ENCODE measurements at regions not wholly inside any gene's neighbourhood (a gene's known extent, or its start where the extent isn't known, plus 50 kb on each side); places are given as distances from the start of the nearest gene placed in this dataset.

DNA sequence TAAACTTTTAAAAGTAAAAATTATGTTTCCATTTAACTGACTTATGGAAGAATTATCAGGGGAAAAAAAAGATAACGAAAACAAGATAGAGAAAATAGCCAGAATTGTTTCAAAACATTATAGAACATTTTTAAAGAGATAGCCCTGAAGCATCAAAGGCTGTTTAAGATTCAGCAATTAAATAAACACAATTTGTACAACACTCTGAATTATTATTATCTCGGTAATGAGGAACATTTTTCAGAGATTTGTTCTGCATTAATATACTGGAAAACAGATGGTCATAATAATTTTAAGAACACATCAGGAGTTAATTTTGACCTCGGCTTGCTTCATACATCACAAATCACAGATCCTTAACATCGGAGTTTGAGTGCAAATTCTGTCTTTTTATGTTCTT lies 643.8 kb downstream of the SORCS1 start:
- no peak for DNase-seq (ENCODE audit: low spot score)

DNA sequence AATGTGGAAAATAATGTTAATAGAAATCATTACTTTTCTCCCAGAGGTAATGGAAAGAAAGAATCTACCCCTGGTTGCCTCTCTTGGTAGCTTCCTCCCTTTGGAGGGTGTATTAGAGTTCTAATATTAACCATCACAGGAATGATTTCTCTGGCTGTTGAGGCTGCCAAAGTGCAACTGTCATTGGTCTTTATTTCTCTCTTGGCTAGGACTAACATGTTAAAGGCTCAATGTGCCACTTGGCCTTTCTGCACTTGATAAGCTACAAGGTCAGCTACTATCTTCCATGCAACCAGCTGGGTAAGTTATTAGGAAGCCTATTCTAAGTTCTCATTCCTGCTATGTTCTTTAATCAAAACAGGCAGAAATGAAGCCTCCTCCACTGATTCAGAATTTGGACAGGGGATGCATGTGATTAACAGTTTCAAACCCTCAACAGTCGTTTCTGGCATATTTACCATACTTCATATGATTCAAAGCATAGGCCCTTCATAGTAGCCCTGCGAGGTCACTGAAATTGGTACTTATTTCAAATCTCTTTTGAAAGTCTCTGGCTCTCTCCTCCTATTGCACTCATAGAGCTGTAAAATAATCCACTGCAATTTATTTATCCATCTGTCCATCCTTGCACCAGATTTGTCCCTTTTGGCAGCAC lies 645.0 kb downstream of the SORCS1 start:
- DNase-seq (ENCODE audit: low spot score) = no peak

- DNase-seq (ENCODE audit: low spot score) = no peak
These were observed 649.2 kb downstream of the SORCS1 start for GRCh38 chr10:106515206-106515790.

- DNase-seq (ENCODE audit: low spot score) = no peak
These were observed 651.1 kb downstream of the SORCS1 start for GRCh38 chr10:106513352-106513771.

DNA sequence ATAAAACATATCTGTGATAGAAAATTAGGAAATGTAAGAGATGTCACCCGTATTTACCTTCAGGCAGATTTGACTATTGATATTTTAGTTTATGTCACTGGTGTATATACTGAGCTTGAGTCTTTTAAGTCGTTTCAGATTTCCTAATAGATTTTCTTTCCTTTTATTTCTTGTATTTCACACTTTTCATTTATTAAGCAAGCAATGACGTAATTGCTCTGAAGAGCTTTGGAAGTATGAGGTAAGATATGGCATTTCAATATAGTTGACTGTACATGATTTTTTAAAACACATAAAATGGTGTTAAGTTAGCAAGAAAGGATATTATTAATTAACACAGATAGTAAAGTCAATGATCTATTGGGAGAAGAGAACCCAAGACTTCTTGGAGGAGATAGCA lies 652.6 kb downstream of the SORCS1 start:
- DNase-seq (ENCODE audit: low spot score) = no peak

GRCh38 chr10:106508950-106509349 lies 655.6 kb downstream of the SORCS1 start:
- no peak for DNase-seq (ENCODE audit: low spot score)

DNA sequence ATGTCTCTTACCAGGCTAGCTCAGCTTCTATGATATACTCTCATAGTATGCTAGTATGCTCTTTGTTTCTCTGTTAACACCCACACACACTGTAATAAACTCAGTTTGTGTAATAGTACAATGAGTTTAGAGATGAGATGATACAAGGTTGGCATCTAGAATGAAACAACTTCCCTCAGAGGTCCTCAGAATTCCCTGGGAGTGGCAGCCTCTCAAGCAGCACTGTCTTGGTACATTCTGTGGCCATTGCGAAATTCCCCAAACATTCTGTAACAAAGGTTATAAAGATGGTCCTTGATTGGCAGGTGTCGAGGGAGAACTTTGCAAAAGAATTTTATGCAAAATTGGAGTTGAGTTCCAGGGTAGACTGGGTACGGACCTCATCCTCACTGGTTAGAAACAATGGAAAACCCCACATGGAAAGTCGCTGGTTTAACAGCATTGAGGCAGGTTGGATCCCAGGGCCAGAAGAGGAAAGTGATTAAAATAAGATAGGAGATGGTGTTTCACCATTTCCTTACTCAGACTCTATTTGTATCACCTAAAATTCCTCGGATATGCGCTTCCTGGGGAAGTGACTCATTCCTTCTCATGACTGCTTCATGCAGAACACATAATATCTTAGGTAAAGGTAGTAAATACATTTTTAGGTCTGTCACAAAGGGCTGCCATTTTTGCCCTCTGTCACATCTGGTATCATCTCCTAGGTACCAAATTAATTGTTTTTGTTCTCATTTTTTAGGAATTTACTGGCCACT lies 657.8 kb downstream of the SORCS1 start:
- no peak for DNase-seq (ENCODE audit: low spot score)

- DNase-seq (ENCODE audit: low spot score) = no peak
These were observed 660.0 kb downstream of the SORCS1 start for GRCh38 chr10:106504536-106504935.

- no peak for DNase-seq (ENCODE audit: low spot score)
These were observed 661.9 kb downstream of the SORCS1 start for GRCh38 chr10:106502641-106503040.

DNA sequence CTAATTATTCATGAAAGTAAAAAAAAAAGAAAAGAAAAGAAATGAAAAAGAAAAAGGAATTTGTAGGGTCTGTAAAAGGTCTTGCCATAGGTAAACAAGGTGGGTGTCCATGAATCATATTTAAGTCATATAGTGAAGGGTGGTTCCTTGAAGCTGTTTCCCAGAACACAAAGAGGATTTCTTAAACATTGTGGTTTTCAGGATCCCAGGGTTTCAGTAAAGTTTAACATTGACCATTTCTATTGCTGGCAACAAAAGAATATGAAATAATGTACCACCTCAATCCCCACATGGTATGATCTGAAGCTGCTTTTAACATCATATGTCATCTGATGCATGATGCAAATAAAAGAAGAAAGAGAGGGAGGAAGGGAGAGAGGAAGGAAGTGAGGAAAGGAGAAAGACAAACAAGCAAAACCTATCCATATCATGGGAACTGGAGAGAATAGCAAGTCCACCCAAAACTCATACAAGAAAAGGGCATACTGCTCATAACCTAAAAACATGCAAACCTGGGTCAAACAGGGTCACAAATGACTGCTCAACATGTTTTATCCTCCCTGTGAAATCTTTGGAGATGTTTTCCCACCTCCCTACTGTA lies 663.5 kb downstream of the SORCS1 start:
- no peak for DNase-seq (ENCODE audit: low spot score)

GRCh38 chr10:106500041-106500924 lies 664.2 kb downstream of the SORCS1 start:
- DNase-seq (ENCODE audit: low spot score) = no peak

DNA sequence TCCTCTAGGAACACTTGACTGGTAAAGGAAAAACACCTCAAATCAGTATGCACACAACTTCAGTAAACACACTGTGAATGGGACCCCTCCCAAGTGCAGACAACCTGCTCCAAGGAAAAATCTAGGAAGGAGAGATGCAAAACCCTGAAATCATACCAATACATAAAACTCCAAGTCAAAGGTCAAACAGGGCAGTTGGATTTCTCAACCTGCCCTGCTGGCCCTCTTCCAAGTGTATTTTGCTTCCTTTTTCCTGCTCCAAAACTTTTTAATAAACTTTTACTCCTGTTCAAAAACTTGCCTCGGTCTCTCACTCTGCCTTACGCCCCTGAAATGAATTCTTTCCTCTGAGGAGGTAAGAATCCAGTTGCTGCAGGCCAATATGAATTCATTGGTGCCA lies 665.1 kb downstream of the SORCS1 start:
- DNase-seq (ENCODE audit: low spot score) = no peak

- DNase-seq (ENCODE audit: low spot score) = no peak
These were observed 665.8 kb downstream of the SORCS1 start for GRCh38 chr10:106498675-106499074.

DNA sequence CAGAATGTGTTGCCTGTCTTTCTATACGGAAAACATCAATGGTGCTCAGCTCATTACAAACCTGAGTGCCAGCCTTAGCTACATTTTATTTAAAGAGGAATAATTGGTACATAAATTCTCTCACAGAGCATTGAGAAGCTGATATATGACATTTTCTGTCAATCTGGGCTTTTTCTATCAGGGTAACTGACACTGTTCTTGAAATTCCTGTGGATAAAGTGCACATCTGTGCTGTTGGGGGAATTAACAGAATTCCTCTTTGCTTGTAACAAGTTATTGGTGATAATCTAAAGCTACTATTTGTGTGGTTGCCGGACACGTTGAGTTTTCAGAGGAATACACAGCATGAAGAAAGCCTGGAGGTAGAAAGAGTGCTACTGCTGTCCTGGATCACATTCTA lies 668.6 kb downstream of the SORCS1 start:
- DNase-seq (ENCODE audit: low spot score) = no peak

GRCh38 chr10:106493751-106494150 lies 670.8 kb downstream of the SORCS1 start:
- DNase-seq (ENCODE audit: low spot score) = no peak

- no peak for DNase-seq (ENCODE audit: low spot score)
These were observed 671.3 kb downstream of the SORCS1 start for GRCh38 chr10:106493226-106493625.

- no peak for DNase-seq (ENCODE audit: low spot score)
These were observed 676.8 kb downstream of the SORCS1 start for GRCh38 chr10:106487726-106488125.

DNA sequence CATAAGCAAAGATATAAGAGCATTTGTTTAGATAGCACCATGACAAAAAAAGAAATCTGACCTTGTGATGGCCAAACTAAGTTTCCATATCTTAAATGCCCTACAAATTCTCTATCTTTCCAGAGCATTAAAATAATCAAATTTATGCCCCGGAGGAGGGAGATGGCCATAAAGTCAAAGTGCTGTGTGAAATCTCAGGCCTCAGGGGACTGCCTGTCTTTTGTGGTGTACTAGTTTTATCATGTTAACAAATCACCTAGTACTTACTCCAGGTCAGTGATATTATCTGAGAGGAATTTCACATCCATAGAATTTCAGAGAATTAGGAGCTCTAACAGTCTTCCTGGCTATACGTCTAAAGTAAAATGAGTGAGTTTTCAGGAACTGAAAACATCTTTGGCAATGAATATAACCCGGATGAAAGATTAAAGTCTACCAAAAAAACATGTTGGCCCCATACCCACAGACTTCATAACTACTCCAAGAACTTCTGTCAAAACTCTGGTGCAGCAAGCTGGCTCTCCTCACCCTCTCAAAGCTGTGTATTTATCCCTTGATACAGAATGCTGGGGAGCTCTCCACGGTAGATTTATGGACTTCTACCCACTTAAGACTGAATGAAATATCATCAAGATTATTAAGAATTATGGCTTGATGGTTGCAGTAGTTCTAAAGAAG lies 682.8 kb downstream of the SORCS1 start:
- no peak for DNase-seq (ENCODE audit: low spot score)

DNA sequence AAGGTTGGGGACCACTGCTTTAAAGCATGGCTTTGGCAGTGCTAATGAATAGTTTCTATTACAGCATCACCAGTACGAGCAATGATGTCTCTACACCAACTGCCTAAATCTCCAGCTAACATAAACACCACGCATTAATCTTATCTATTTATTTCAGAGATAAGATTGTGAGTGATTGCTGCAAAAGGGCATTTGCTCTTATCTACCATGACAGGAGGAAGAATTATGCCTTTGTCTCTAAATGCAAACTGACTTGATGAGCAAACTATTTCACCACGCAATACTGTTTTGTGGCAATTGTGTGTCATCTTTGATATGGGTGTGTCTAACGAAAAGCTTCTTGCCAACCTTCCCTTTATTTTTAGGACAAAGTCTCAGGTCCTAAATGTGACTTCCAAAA lies 684.9 kb downstream of the SORCS1 start:
- DNase-seq (ENCODE audit: low spot score) = no peak

DNA sequence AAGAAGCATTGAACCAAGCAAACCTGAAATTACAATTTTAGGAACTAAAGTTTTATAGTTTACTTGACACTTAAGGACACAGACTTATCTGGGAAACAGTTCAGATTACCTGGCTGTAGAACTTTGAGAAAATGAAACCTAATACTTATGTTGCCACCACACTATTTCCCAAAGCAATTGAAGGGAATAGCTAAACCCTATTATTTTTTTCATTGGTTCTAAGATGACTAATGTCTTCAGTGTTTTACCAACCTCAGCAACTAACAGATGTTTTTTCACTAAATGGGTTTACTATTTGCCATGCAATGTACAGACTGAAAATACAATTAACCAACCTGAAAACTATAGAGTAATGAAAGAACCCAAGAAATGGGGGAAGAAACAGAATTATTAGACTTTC lies 689.6 kb downstream of the SORCS1 start:
- DNase-seq (ENCODE audit: low spot score) = no peak

DNA sequence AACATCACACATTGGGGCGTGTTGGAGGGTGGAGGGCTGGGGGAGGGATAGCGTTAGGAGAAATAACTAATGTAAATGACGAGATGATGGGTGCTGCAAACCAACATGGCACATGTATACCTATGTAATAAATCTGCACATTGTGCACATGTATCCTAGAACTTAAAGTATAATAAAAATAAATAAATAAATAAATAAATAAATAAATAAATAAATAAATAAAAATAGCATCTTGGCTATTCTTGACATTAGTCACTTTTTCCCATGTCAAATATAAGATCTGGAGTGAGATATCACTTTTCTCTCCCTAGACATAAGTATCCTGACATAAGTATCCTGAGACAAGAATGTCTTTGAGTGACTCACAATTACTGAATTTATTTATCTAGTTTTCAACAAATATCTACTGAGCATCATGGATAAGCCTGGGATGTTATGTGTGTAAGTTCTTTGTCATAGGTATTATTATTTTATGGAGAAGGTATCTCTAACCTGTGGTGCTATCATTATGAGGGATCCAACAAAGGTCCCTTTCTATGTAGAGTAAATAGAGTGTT lies 691.3 kb downstream of the SORCS1 start:
- DNase-seq (ENCODE audit: low spot score) = no peak

All from NAMALWA (cell line).